ENCODE measurements at regions not wholly inside any gene's neighbourhood (a gene's known extent, or its start where the extent isn't known, plus 50 kb on each side); places are given as distances from the start of the nearest gene placed in this dataset.

- H3K4me3 ChIP-seq (ENCODE audit: low read depth, low read length): no peak overlapping the region
- no peak for DNase-seq (ENCODE audit: low read depth)
- TF ChIP-seq CTCF (IDR thresholded peaks at IDR 0.05; ENCODE audit: insufficient read depth, low read depth, low read length, missing control alignments): no peak
Observed at GRCh38 chr3:89787979-89788378, 680.6 kb downstream of the EPHA3 start.

GRCh38 chr3:89795506-89795905 lies 688.1 kb downstream of the EPHA3 start:
- no peak for DNase-seq (ENCODE audit: low read depth)
- H3K4me3 ChIP-seq (ENCODE audit: low read depth, low read length): no peak overlapping the region
- TF ChIP-seq CTCF (IDR thresholded peaks at IDR 0.05; ENCODE audit: insufficient read depth, low read depth, low read length, missing control alignments): no peak

GRCh38 chr3:89802881-89803280 lies 695.5 kb downstream of the EPHA3 start:
- H3K4me3 ChIP-seq (ENCODE audit: low read depth, low read length): no peak overlapping the region
- TF ChIP-seq CTCF (IDR thresholded peaks at IDR 0.05; ENCODE audit: insufficient read depth, low read depth, low read length, missing control alignments): no peak
- no peak for DNase-seq (ENCODE audit: low read depth)

- TF ChIP-seq CTCF (IDR thresholded peaks at IDR 0.05; ENCODE audit: insufficient read depth, low read depth, low read length, missing control alignments): no peak
- no peak for DNase-seq (ENCODE audit: low read depth)
- H3K4me3 ChIP-seq (ENCODE audit: low read depth, low read length): no peak overlapping the region
Observed at GRCh38 chr3:89803711-89804110, 696.3 kb downstream of the EPHA3 start.

GRCh38 chr3:89806166-89806565 lies 698.7 kb downstream of the EPHA3 start:
- DNase-seq (ENCODE audit: low read depth): no peak
- no peak for TF ChIP-seq CTCF (IDR thresholded peaks at IDR 0.05; ENCODE audit: insufficient read depth, low read depth, low read length, missing control alignments)
- H3K4me3 ChIP-seq (ENCODE audit: low read depth, low read length): no peak overlapping the region

GRCh38 chr3:89808680-89809197 lies 701.3 kb downstream of the EPHA3 start:
- DNase-seq (ENCODE audit: low read depth): no peak
- H3K4me3 ChIP-seq (ENCODE audit: low read depth, low read length): no peak overlapping the region
- TF ChIP-seq CTCF (IDR thresholded peaks at IDR 0.05; ENCODE audit: insufficient read depth, low read depth, low read length, missing control alignments): no peak

- no peak overlapping the region for H3K4me3 ChIP-seq (ENCODE audit: low read depth, low read length)
- no peak for DNase-seq (ENCODE audit: low read depth)
- no peak for TF ChIP-seq CTCF (IDR thresholded peaks at IDR 0.05; ENCODE audit: insufficient read depth, low read depth, low read length, missing control alignments)
Observed at GRCh38 chr3:89813500-89813899, 706.1 kb downstream of the EPHA3 start.
